LNCAP (cell line): ENCODE measurements at regions not wholly inside any gene's neighbourhood (a gene's known extent, or its start where the extent isn't known, plus 50 kb on each side); places are given as distances from the start of the nearest gene placed in this dataset.

Source experiments
- TF ChIP-seq, protein P1 (sequence below): fragments of 450-650 bp; IDR thresholded peaks from 2 replicates; pipeline ENCODE4 v1.5.1; 2017; ENCODE audit warnings: mild to moderate bottlenecking

DNA sequence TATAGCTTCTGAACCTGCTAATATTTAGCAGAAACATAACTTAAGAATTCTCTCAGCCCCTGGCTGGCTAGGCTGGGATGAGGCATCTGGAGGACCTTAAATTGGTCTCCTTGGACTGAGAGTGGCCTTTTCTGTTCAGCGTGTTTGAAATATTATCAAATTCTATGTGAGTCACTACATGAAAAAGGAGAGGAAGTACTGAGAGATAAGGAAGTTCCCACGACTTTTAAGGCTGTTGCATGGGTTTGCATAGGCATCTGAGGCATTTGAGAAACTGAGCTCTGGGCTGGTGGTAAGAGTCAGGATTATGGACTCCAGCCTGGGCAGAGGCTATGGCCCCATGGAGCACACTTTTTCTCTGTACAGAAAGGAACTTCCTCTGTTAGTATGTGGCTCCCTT lies 816.2 kb upstream of the GRAMD2B start:
- TF ChIP-seq, protein P1, sequence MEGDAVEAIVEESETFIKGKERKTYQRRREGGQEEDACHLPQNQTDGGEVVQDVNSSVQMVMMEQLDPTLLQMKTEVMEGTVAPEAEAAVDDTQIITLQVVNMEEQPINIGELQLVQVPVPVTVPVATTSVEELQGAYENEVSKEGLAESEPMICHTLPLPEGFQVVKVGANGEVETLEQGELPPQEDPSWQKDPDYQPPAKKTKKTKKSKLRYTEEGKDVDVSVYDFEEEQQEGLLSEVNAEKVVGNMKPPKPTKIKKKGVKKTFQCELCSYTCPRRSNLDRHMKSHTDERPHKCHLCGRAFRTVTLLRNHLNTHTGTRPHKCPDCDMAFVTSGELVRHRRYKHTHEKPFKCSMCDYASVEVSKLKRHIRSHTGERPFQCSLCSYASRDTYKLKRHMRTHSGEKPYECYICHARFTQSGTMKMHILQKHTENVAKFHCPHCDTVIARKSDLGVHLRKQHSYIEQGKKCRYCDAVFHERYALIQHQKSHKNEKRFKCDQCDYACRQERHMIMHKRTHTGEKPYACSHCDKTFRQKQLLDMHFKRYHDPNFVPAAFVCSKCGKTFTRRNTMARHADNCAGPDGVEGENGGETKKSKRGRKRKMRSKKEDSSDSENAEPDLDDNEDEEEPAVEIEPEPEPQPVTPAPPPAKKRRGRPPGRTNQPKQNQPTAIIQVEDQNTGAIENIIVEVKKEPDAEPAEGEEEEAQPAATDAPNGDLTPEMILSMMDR: no peak

DNA sequence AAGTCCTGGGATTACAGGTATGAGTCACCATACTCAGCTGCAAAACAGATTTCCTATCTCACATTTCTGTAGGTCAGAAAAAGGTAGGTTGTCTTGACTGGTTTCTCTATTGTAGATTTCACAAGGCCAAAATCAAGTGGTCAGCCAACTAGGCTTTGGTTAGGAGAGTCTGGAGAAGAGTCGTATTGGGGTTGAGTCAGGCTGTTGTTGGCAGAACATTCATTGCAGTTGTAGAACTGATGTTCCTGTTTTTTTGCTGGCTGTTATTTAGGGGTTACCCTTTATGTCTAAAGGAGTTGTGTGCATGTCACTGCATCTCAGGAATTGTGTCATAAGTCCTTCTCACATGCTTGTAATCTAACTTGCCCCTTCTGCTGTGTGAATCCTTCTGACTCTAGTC lies 814.2 kb upstream of the GRAMD2B start:
- TF ChIP-seq, protein P1: no peak

DNA sequence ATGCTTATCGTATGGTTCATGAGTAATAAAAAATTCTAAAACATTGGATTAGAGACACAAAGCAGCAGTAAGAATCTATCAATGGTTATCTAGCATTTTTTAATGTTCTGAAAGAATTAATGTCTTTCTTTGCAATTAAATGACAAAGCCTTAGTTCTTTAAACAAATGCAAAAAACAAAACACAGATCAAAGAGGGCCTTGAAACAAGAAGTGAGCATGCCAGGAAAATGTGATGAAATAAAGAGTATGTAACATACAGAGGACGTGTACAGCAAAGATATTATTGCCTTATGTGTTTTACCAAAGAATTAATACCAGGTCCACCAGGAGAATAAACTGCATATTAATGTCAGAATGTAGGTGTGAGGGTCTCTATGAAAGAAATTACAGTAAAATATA lies 812.3 kb upstream of the GRAMD2B start:
- TF ChIP-seq, protein P1: no peak

DNA sequence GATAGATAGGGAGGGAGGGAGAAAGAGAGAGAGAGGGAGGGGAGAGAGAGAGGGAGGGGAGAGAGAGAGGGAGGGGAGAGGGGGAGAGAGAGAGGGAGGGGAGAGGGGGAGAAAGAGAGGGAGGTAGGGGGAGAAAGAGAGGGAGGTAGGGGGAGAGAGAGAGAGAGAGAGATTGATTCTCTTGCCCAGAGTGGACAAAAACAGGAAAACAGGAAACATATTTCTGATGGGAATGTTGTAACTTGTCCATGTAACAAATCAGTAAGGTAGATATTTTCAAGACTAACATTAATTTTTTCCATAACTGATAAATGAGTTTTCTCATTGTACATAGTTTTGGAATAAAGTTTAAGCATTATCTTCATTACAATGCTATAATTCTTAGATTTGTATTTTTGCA lies 811.7 kb upstream of the GRAMD2B start:
- TF ChIP-seq, protein P1: no peak

DNA sequence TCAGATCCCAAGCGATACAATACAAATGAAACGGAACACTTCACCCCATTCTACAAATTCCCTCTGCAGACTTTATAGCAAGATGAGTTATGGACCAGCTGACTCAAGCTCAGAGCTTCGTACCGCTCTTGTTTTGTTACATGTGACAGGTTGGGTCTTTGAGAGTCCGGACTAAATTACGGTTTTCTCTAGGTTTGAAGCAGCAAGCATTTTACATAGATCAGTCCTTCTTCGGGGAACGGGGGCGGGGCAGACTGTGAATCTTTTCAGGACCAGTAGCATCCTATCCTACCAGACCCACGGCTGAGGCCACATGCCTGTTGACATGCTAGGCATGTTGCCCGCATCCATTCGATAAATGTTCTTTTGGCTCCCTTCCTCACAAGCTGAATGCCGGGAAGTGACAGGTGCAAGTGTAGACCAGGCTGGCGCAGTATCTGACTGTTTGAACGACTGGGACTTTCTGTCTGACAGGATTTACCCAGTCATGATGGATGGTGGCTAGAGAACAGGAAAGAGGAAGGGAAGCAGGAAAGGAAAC lies 811.0 kb upstream of the GRAMD2B start:
- TF ChIP-seq, protein P1: no peak

DNA sequence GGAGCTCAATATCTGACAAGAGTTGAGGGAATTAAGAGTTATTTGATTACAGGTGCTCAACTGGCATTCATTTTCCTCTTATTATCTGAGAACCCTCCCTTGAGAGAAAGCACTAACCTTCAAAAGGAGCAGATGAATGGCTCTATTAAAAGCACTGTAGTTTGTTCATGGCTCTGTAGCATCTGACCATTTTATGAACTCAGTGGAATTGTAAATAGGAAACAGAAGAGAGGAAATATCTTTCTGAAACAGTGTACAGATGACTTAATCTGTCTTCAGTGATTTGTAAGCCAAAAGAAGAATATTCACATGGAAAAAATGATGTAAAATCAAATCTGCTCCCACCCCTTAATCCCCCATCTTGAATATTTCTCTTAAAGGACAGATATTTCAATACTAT lies 810.4 kb upstream of the GRAMD2B start:
- TF ChIP-seq, protein P1: no peak

DNA sequence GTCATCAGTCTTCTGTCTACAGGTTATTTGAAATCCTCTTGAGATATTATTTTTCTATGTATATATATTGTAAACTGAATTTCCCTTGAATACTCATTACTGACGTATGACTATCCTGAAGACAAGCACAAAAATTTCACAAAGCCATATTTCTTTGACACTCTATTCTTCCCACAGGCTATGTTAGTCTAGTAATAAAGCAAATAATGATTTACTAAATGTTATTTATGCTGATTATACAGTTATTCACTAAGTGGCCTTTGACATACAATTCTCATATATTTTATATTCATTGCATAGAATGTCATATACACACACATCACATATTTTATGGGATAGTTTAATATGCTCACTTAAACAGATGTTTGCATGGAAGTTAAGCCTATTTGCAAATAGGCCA lies 793.0 kb upstream of the GRAMD2B start:
- TF ChIP-seq, protein P1: no peak

DNA sequence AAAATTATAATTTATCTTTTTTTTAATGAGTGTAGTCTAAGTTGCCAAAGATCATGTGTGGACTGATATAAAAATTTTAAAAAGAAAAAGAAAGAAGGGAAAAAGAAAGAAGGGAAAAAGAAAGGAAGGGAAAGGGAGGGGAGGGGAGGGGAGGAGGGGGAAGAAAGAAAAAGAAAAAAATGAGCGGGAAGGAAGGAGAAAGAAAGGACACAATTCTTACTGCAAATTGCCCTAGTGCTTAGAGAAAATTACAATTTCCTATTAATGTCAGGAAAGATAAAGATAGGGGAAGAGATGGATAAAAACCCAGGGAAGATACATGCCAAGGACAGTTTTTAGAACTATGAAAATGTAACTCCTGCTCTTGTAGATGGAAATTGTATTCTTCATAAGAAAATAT lies 789.7 kb upstream of the GRAMD2B start:
- TF ChIP-seq, protein P1: no peak
